Activated T-cell treated with anti-CD3 and anti-CD28 coated beads, Interleukin-2, amount 50 U/mL, for 4 hours (primary cell): ENCODE measurements at regions not wholly inside any gene's neighbourhood (a gene's known extent, or its start where the extent isn't known, plus 50 kb on each side); places are given as distances from the start of the nearest gene placed in this dataset.
"Not testable (repeated sequence)": the region's sequence is repeated elsewhere in the genome, so short reads cannot be mapped to it uniquely, and the experiment has no call there.

ENCODE experiments used
- ATAC-seq, 2 donors: fragments of 200-7000 bp; cut with Tn5 transposase; one replicate each; pipeline ENCODE4 v1.10.0; 2021
- DNase-seq: peaks from one replicate; pipeline ENCODE4 v3.0.0-alpha.2; 2020
- H3K27me3 Mint-ChIP-seq: one replicate; pipeline ENCODE4 v1.8.0; 2021; ENCODE audit warnings: low read depth, mixed read lengths
- H3K36me3 Mint-ChIP-seq: one replicate; pipeline ENCODE4 v1.8.0; 2022; ENCODE audit warnings: mixed read lengths; ENCODE audit not compliant: insufficient read depth
- H3K4me1 Mint-ChIP-seq: one replicate; pipeline ENCODE4 v1.8.0; 2021; ENCODE audit warnings: low read depth, mixed read lengths
- H3K4me3 Mint-ChIP-seq: one replicate; pipeline ENCODE4 v1.8.0; 2021; ENCODE audit warnings: mild to moderate bottlenecking, moderate library complexity, mixed read lengths
- H3K9me3 Mint-ChIP-seq: one replicate; pipeline ENCODE4 v1.8.0; 2021; ENCODE audit warnings: mixed read lengths

- Mint-ChIP-seq H3K27me3 (no peaks in the 10 kb centered on the region), H3K4me1 (no peaks in the 10 kb centered on the region), H3K36me3 (no peaks in the 10 kb centered on the region), H3K4me3 (no peak overlapping the region), H3K9me3 (peaks cover 7% of the 10 kb centered on the region)
- ATAC-seq (no peak), DNase-seq (no peak)
Measured at GRCh38 chr12:30308010-30308717, 387.5 kb downstream of the IPO8 start.

GRCh38 chr12:30304528-30304927 is 391.1 kb downstream of the IPO8 start:
- no peaks in the 10 kb centered on the region for H3K4me1 Mint-ChIP-seq
- H3K27me3 Mint-ChIP-seq = no peaks in the 10 kb centered on the region
- ATAC-seq = no peak

GRCh38 chr12:30301291-30301690 is 394.4 kb downstream of the IPO8 start:
- H3K27me3 Mint-ChIP-seq = no peaks in the 10 kb centered on the region
- ATAC-seq (no peak), DNase-seq (no peak)
- H3K36me3 Mint-ChIP-seq = no peaks in the 10 kb centered on the region
- H3K9me3 Mint-ChIP-seq = no peaks in the 10 kb centered on the region
- H3K4me3 Mint-ChIP-seq = no peak overlapping the region
- H3K4me1 Mint-ChIP-seq = no peaks in the 10 kb centered on the region

More at GRCh38 chr12:30304528-30304927, 391.1 kb downstream of the IPO8 start:
- no peaks in the 10 kb centered on the region for H3K9me3 Mint-ChIP-seq
- no peak overlapping the region for H3K4me3 Mint-ChIP-seq
- DNase-seq = no peak
- H3K36me3 Mint-ChIP-seq = no peaks in the 10 kb centered on the region

GRCh38 chr12:30296486-30296885 is 399.2 kb downstream of the IPO8 start:
- H3K36me3 Mint-ChIP-seq = no peaks in the 10 kb centered on the region
- no peaks in the 10 kb centered on the region for H3K4me1 Mint-ChIP-seq
- ATAC-seq (no peak), DNase-seq (no peak)
- no peaks in the 10 kb centered on the region for H3K9me3 Mint-ChIP-seq
- H3K27me3 Mint-ChIP-seq = no peaks in the 10 kb centered on the region
- H3K4me3 Mint-ChIP-seq = no peak overlapping the region

GRCh38 chr12:30286345-30286926 is 409.2 kb downstream of the IPO8 start:
- no peak overlapping the region for H3K4me3 Mint-ChIP-seq
- ATAC-seq = no peak
- DNase-seq = no peak

GRCh38 chr12:30278401-30278800 is 417.3 kb downstream of the IPO8 start:
- Mint-ChIP-seq H3K27me3 (no peaks in the 10 kb centered on the region), H3K4me3 (no peak overlapping the region), H3K9me3 (peaks cover 5% of the 10 kb centered on the region), H3K36me3 (no peaks in the 10 kb centered on the region), H3K4me1 (no peaks in the 10 kb centered on the region)
- DNase-seq (no peak), ATAC-seq (no peak)

More at GRCh38 chr12:30286345-30286926, 409.2 kb downstream of the IPO8 start:
- Mint-ChIP-seq H3K9me3 (peaks cover under 1% of the 10 kb centered on the region), H3K27me3 (peaks cover 2% of the 10 kb centered on the region), H3K4me1 (no peaks in the 10 kb centered on the region), H3K36me3 (no peaks in the 10 kb centered on the region)

GRCh38 chr12:30272515-30272914 is 423.2 kb downstream of the IPO8 start:
- ATAC-seq, H3K36me3 Mint-ChIP-seq, H3K9me3 Mint-ChIP-seq, H3K4me3 Mint-ChIP-seq, DNase-seq, H3K4me1 Mint-ChIP-seq, H3K27me3 Mint-ChIP-seq: not testable (repeated sequence)

GRCh38 chr12:30269496-30269895 is 426.2 kb downstream of the IPO8 start:
- ATAC-seq = no peak
- peaks cover 11% of the 10 kb centered on the region for H3K9me3 Mint-ChIP-seq
- H3K4me1 Mint-ChIP-seq = no peaks in the 10 kb centered on the region
- H3K27me3 Mint-ChIP-seq = no peaks in the 10 kb centered on the region
- no peak overlapping the region for H3K4me3 Mint-ChIP-seq
- DNase-seq = no peak
- no peaks in the 10 kb centered on the region for H3K36me3 Mint-ChIP-seq

- DNase-seq = no peak
- Mint-ChIP-seq H3K27me3 (no peaks in the 10 kb centered on the region), H3K4me3 (no peak overlapping the region), H3K36me3 (no peaks in the 10 kb centered on the region), H3K4me1 (no peaks in the 10 kb centered on the region), H3K9me3 (peaks cover 5% of the 10 kb centered on the region)
- no peak for ATAC-seq
Measured at GRCh38 chr12:30268041-30268440, 427.6 kb downstream of the IPO8 start.

GRCh38 chr12:30263434-30263833 is 432.2 kb downstream of the IPO8 start:
- H3K4me1 Mint-ChIP-seq = no peaks in the 10 kb centered on the region
- DNase-seq (no peak), ATAC-seq (no peak)
- no peaks in the 10 kb centered on the region for H3K36me3 Mint-ChIP-seq
- H3K27me3 Mint-ChIP-seq = no peaks in the 10 kb centered on the region
- no peak overlapping the region for H3K4me3 Mint-ChIP-seq
- peaks cover 4% of the 10 kb centered on the region for H3K9me3 Mint-ChIP-seq

GRCh38 chr12:30257618-30258017 is 438.1 kb downstream of the IPO8 start:
- no peaks in the 10 kb centered on the region for H3K4me1 Mint-ChIP-seq
- H3K27me3 Mint-ChIP-seq = no peaks in the 10 kb centered on the region
- no peak overlapping the region for H3K4me3 Mint-ChIP-seq
- DNase-seq (no peak), ATAC-seq (no peak)
- no peaks in the 10 kb centered on the region for H3K36me3 Mint-ChIP-seq
- no peaks in the 10 kb centered on the region for H3K9me3 Mint-ChIP-seq

- ATAC-seq (no peak), DNase-seq (no peak)
- H3K4me1 Mint-ChIP-seq = no peaks in the 10 kb centered on the region
- no peaks in the 10 kb centered on the region for H3K36me3 Mint-ChIP-seq
- H3K4me3 Mint-ChIP-seq = no peak overlapping the region
- no peaks in the 10 kb centered on the region for H3K27me3 Mint-ChIP-seq
- no peaks in the 10 kb centered on the region for H3K9me3 Mint-ChIP-seq
Measured at GRCh38 chr12:30251546-30251945, 444.1 kb downstream of the IPO8 start.

GRCh38 chr12:30243426-30243825 is 452.2 kb downstream of the IPO8 start:
- Mint-ChIP-seq H3K4me1 (no peaks in the 10 kb centered on the region), H3K36me3 (no peaks in the 10 kb centered on the region), H3K27me3 (no peaks in the 10 kb centered on the region), H3K4me3 (no peak overlapping the region), H3K9me3 (no peaks in the 10 kb centered on the region)
- ATAC-seq (no peak), DNase-seq (no peak)

- Mint-ChIP-seq H3K27me3 (no peaks in the 10 kb centered on the region), H3K4me1 (no peaks in the 10 kb centered on the region), H3K36me3 (no peaks in the 10 kb centered on the region), H3K4me3 (no peak overlapping the region), H3K9me3 (no peaks in the 10 kb centered on the region)
- ATAC-seq (no peak), DNase-seq (no peak)
Measured at GRCh38 chr12:30219047-30219446, 435.3 kb upstream of the TMTC1 start.

GRCh38 chr12:30218073-30218472 is 434.3 kb upstream of the TMTC1 start:
- DNase-seq (no peak), ATAC-seq (no peak)
- Mint-ChIP-seq H3K4me3 (no peak overlapping the region), H3K36me3 (no peaks in the 10 kb centered on the region), H3K9me3 (no peaks in the 10 kb centered on the region), H3K27me3 (no peaks in the 10 kb centered on the region), H3K4me1 (no peaks in the 10 kb centered on the region)
